Mucosa of gallbladder (tissue), 1 donor: ENCODE measurements at regions not wholly inside any gene's neighbourhood (a gene's known extent, or its start where the extent isn't known, plus 50 kb on each side); places are given as distances from the start of the nearest gene placed in this dataset.

Experiments used
- DNase-seq: peaks from one replicate; pipeline ENCODE4 v3.0.0-alpha.2; 2020; ENCODE audit warnings: low spot score
- donor health status: DM: no; HTN: no; CAD: no.

DNA sequence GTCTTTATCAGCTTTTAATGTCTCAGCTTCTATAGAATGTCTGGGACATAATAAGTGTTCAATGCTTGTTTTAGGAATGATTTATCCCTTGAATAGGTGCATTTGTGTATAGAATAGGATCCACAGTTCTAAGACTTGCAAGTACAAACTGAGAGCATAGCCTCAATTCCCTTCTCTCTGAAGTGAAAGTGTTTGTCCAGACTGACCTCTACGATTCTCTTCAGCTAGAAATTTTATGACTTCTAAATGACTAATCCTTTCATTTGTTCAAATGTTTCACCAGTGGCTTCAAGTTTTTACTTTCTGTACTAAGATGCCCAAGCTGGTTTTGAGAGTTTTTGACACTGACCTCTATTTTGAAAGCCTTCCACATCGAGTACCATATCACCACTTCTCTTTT is 608.2 kb upstream of the ADGRL4 start:
- DNase-seq, result no peak

DNA sequence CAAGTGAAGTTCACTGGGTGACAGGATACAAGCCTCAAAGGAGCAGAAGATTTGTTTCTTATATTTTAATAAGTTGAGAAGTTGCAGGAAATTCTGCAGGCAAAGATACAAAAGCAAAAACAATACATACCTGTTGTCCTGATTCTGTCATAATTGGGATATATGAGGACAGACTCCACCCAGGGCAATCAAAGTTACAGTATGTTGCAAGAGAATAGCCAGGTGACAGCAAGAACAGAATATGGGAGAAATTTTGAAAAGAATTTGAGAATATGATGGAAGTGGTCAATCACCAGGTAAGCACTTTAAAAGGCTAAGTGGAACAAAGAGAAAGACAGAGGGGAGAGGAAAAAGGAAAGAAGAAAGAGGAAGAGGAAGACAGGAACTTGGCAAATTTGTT is 607.6 kb upstream of the ADGRL4 start:
- DNase-seq, result no peak

DNA sequence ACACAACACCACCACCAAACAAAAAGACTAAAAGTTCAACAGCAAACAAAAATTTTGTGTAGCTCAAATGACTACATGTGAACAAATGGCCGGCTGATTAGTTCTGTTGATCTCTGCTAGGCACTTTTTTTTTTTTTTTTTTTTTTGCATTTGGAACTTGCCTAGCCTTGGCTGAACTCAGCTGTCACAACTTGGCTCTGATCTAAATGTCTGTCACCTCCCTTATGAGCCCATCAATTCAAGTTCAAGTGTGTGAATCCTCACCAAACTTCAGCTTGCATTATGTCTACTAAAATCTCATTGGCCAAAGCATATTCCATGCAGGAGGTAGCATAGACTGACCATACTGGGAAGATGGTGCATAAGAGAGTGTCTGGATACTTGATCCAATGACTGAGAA is 606.5 kb upstream of the ADGRL4 start:
- no peak for DNase-seq

DNA sequence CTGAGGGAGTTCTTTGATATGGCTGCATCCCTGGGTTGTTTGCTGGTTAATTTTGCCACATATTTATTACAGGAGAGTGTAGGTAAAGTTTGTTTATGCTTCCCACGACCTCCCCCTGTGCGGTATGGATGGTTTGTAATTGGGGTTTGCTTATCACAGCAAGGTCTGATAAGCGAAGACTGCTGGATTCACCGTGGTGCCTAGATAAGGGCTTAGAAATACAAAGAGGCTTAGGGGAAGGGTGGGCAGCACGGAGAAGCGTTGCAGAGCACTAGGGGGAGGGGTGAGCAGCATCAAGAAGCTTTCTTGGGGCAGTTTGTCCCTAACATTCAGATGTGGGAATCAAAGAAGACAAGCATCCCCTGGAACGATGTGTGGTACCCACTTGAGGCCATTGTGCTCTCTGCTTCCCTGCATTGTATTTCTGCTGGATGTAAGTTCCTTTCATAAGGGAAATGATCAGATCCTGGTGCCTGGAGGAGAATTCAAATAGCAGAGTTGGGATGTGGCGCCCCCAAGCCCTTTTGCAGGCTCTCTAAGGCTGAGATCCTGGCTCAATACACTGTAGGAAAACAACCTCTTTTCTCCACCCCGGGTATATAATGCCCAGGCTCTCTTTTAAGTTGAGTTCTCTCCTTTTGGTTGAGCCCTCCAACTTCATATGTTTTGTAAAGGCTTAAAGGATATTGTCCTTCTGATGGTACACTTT is 598.1 kb upstream of the ADGRL4 start:
- DNase-seq, result no peak

DNA sequence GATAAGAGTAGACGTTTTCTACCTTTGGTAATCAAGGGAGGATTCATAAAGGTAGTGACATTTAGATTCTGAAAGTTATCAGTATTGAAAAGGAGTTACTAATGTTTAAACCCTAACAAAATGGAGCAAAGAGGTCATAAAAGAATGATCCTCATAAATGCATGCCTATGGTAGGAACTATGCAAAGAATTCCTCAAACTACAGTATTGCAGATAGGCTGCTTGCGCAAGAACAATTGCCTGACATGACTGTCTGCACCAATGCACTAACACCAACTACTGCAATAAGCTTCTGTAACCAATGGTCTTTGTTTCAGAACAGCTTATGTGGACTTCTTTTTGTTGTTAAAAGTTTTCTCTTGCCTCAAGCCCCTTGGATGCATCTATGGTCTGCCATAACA is 597.3 kb upstream of the ADGRL4 start:
- no peak for DNase-seq

DNA sequence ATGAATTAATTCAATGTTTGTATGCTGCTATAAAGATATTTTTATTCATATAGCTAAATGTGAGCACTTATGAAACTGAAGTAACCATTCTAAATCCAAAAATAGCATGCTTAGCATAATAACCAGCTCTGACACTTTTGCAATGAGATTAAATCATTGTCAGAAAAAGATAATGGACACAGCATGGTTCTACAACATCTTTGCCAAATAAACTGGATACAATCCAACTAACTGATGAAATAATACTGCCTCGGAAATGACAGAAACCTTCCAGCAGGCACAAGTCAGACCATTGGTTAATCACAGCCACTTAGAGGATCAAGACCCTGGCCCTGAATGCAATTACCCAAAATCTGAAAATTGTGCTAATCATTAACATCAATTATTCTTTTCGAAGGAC is 592.7 kb upstream of the ADGRL4 start:
- no peak for DNase-seq

DNA sequence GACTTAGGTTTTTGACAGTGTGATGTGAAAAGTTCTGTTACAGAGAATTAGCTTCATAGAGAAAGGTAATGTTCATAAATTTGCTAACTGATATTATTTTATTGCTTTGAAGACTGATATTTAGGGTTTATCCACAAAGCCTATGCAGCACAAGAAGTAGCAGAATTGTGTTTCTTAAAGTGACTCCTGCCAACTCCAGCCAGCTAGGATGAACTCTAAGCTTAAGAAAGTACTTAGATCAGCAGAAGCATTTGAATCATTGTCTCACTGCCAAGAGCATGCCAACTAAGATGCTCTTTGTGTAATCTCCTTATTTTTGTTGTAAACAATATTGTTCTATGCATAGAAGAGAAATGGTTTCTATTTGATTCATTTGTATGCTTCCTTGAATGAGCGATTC is 589.4 kb upstream of the ADGRL4 start:
- no peak for DNase-seq

DNA sequence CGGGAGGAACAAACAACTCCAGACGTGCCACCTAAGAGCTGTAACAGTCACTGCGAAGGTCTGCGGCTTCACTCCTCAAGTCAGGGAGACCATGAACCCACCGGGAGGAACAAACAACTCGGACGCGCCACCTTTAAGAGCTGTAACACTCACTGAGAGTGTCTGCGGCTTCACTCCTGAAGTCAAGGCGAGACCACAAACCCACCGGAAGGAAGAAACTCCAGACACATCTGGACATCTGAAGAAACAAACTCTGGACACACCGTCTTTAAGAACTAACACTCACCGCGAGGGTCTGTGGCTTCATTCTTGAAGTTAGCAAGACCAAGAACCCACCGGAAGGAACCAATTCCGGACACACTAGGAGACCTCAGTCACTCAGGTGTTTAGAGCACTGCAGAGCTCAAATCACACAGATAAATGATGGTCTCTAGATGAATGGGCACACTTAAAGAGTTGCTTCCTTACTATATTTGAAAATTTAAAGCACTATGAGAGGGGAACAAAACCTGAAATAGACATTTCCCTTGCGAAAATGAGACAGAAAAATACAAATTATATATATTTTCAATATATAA is 587.7 kb upstream of the ADGRL4 start:
- no peak for DNase-seq

DNA sequence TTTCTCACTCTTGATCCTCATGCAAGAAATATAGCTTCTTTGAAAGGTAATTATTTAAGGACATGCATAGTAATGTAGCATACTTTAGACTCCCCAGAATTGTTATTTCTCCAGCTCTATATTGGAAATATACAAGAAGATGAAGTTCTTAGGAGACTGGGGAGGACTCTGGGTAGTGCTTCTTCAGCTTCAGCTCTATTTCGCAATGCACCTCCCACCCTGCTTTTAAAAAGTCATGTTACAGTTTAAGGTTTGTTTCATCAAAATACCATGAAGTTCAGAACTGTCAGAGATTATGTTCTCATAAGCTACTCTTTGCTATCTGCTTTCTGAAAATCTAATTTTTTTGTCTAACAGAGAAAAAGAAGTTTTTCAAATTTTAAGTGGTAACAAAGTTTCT is 586.2 kb upstream of the ADGRL4 start:
- DNase-seq, result no peak

DNA sequence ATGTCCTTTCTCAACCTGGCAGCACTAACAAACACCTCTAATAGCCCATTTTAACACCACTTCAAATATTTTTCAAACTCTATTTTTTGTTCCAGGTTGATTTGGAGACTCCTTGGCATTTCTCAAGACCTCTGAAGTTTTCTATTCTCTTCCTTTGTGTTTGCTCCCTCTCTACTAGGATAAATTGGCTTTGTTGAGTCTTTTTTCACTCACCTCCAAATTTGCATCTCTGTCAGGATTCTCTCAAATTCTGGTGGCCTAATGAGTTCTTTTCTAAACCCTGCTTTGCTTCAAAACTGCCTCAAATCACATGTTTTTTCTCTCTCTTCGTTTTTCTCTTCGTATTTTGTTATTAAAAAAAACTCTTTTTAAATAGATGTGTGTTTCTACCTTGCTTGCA is 582.2 kb upstream of the ADGRL4 start:
- DNase-seq, result no peak

DNA sequence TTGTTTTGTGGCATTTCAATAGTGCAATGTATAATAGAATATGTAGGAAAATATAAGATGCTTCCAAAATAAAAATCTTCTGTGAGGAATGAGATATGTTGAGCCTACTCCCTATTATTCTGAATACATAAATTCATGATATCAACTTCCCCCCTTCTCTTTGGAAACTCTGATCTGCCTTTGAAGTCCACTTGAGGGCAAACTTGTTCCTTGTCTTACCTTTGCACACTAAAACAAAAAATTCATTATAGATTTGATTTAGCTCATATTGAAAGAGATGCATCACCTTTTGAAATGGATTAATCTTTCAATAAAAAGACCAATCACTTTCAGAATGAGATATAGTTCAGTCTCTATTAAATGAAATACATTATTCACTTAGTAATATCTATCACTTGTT is 580.7 kb upstream of the ADGRL4 start:
- no peak for DNase-seq

DNA sequence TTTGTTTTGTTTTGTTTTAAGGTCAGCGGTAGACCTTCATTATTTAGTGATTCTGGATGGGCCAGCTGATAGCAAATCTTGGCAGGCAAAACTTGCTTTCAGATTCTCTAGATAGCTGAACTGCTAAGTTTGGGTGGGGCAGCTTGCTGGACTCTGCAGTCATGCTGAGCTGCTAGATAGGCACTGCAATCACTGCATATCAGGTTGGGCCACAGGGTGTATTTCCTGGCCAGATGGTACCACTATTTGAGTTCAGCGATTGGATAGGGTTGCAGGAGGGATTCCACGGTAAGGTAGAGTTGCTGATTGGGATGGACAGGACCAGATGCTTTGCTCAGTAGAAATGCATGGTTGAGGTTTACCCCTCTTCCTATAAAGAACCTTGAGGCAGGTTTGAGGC is 579.3 kb upstream of the ADGRL4 start:
- DNase-seq, result no peak

DNA sequence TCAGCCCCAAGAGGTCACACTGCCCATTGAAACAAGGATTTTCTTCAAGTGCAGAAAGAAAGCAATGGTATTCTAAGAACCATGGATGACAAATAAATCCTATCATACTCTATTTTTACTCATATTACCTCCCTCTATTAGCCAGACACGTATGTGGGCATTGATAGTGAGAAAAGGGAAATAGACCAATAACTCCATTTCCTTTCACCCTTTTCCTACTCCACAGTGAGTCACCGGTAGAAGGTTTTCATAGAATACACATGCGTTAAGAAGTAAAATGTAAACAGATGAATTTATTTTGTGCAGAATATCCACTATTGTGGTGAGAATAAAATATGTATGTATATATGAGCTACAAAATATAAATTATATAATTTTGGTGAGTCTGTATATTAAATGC is 568.9 kb upstream of the ADGRL4 start:
- no peak for DNase-seq

DNA sequence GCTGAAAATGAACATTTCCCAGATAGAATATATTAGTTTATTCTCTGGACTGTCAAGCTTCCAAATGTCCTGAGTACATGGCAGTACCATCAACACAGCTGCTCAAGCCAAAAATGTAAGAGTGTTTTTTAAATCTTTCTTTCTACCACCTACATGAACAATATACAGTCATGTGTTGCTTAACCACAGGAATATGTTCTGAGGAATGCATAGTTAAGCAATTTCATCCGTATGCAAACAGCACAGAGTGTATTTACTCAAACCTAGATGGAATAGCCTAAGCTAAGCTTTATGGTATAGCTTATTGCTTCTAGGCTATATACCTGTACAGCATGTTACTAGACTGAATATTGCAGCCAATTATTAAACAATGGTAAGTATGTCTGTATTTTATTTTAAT is 561.9 kb upstream of the ADGRL4 start:
- no peak for DNase-seq

DNA sequence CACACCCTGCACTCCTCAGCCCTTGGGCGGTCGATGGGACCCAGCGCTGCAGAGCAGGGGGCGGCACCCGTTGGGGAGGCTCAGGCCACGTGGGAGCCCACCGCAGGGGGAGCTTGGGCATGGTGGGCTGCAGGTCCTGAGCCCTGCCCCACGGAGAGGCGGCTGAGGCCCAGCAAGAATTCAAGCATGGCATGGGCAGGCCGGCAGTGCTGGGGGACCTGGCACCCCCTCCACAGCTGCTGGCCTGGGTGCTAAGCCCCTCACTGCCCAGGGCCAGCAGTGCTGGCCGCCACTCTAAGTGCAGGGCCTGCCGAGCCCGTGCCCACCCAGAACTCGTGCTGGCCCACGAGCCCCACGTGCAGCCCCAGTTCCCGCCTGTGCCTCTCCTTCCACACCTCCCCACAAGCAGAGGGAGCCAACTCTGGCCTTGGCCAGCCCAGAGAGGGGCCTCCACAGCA is 555.0 kb upstream of the ADGRL4 start:
- DNase-seq, result no peak

DNA sequence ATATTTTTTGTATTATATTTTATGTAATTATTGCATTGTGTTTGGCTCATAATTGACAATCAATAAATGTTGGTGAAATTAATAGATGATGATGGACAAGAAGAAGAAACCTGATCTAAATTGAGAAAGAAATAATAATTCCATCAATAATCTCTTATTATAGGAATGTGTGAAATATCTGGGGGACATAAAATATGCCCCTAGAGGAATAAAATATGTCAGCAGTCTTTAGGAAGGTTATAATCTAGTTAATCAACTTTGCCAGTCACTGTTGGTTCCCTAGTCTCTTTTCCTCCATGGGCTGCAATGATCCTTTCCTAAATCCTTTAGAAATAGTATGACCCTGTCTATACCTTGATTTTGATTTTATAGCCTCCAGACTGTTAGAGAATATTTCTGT is 549.7 kb upstream of the ADGRL4 start:
- DNase-seq, result no peak

DNA sequence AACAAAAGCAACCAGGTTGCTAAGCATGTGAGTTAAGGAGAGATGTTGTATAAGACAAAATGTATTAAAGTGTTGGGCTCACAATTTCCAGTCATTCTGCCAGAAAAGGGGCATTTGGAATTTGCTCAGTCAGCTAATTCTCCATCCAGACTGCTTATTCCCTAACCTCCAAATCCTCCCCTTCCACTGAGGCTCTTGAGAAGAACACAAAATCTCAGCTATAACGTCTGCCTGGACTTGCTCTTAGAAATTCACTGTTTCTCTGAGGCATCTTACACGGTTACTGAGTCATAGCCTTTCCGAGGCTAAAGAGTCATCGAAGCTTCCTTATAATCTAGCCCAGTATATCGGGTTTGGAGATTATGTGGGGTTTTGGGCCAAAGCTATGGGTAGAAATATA is 548.2 kb upstream of the ADGRL4 start:
- DNase-seq, result no peak

DNA sequence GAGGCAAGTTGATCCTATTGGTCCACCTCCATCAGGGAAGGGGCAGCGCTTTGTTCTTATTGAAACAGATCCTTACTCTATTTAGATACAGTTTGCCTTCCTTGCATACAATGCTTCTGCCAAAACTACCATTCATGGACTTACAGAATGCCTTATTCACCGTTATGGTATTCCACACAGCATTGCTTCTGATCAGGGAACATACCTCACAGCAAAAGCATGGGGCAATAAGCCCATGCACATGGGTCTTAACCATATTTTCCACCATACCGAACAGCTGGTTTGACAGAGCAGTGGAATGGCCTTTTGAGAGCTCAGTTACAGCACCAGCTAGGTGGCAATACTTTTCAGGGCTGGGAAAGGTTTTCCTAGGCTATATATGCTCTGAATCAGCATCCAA is 544.8 kb upstream of the ADGRL4 start:
- DNase-seq, result no peak

DNA sequence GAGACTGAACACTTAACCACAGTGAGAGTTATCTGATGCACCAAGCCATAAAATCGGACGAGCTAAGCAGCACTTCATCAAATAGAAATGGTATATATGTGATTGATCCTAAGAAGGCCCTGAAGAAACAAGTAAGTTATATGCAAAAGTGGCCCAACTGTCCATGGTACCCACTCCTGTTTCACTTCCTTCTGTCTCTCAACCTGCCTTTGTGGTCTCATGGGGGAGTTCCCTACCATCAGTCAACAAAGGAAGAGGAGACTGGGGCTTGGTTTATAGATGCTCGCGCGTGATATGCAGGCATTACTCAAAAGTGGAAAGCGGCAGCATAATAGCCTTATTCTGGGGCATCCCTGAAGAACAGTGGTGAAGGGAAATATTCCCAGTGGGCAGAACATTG is 543.9 kb upstream of the ADGRL4 start:
- no peak for DNase-seq

DNA sequence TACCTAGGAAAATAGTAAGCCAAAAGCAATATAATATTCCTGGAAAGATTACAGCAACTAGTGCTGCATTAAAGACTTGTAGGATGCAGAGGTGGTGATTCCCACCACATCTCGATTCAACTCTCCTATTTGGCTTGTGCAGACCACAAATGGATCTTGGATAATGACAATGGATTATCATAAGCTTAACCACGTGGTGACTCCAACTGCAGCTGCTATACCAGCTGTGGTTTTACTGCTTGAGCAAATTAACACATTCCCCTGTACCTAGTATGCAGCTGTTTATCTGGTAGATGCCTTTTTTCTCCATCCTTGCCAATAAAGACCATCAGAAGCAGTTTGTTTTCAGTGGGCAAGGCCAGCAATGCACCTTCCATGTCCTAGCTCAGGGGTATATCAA is 542.7 kb upstream of the ADGRL4 start:
- DNase-seq, result no peak

DNA sequence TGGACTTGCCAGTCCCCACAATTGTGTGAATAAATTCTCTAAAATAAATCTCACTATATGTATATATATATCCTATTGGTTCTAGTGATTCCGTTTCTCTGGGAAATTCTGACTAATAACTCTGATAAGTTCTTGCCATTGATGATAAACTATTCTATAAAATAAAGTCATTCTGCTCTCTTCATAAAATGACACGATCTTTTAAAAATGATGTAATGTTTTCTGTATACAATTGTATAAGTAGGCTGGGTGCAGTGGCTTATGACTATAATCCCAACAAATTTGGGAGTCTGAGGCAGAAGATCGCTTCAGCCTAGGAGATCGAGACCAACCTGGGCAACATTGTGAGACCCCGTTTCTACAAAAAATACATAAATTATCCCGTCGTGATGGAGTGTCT is 541.0 kb upstream of the ADGRL4 start:
- no peak for DNase-seq

DNA sequence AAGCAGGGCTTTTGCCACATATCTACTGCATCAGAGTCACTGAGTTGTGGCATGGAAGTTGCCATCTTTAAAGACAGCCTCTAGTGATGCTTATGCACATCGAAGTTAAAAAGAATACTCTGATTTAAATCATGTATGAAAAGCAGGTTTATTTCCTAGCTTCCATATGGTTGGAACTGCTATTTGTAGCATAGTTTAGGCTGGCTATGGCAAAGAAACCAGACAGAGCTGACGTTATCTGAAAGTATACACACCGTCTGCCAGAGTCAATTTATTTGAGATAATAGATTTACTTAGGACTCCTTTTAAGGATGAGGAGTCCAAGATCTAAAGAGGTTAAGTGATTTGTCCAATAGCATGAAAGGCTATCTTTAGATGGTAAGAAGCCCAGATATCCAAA is 536.9 kb upstream of the ADGRL4 start:
- no peak for DNase-seq

DNA sequence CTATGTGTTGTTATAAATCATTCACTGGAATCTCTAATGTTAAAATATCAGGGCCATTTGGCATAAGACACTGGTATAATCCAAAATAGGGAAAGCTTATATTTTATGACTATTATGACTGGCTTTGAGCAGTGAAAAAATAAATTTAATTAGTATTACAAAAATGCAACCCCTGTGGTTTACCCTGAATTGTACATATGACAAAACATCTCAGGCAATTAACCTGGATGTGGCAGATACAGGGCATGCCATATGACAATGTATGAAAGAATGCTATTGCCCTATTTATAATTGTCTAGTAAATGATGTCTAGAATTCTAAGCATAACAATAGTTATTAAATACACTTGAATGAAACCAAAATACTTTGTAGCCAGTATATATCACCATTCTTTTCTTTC is 532.5 kb upstream of the ADGRL4 start:
- no peak for DNase-seq

DNA sequence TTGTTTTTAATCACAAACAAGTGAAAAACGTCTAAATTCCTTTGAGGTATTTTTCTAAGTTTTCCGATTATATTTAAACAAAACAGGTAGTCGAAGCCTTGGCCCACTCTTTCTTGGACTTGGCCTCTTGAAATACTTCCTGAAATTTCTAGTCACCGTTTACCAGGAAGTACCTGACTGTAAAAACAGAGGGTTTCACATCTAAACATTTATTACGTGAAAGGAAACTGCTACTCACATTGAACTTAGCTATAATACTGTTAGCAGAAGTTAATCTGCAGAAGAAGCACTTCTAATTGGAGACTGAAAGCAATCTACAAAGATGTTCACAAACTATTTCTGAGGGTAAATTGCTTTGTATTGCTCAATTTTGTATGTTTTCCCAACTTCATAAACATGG is 526.0 kb upstream of the ADGRL4 start:
- no peak for DNase-seq
